HFF-Myc (cell line): ENCODE measurements at regions not wholly inside any gene's neighbourhood (a gene's known extent, or its start where the extent isn't known, plus 50 kb on each side); places are given as distances from the start of the nearest gene placed in this dataset.

Source experiments
- DNase-seq: peaks from one replicate; pipeline ENCODE4 v3.0.0-alpha.2; 2011; ENCODE audit warnings: low read depth; ENCODE audit errors: extremely low read depth
- H3K4me3 ChIP-seq: replicated peaks from 2 replicates; pipeline ENCODE4 v1.5.1; 2011; ENCODE audit warnings: low read depth, mild to moderate bottlenecking, control low read depth, low read length
- CTCF ChIP-seq: IDR thresholded peaks from 2 replicates; pipeline ENCODE4 v1.5.1; 2012; ENCODE audit warnings: mild to moderate bottlenecking, low read depth, low read length, control low read depth; ENCODE audit errors: missing control alignments

- no peak for DNase-seq
- no peak for TF ChIP-seq CTCF
- H3K4me3 ChIP-seq, result no peak overlapping the region
Observed at GRCh38 chr3:94420931-94421330, 358.1 kb downstream of the NSUN3 start.

GRCh38 chr3:94423578-94423977, 360.7 kb downstream of the NSUN3 start:
- DNase-seq, result no peak
- no peak for TF ChIP-seq CTCF
- H3K4me3 ChIP-seq, result no peak overlapping the region

GRCh38 chr3:94429517-94429916, 366.7 kb downstream of the NSUN3 start:
- no peak overlapping the region for H3K4me3 ChIP-seq
- DNase-seq, result no peak
- no peak for TF ChIP-seq CTCF

- TF ChIP-seq CTCF, result no peak
- no peak overlapping the region for H3K4me3 ChIP-seq
- no peak for DNase-seq
Observed at GRCh38 chr3:94431876-94432570, 369.2 kb downstream of the NSUN3 start.

GRCh38 chr3:94433811-94434210, 370.9 kb downstream of the NSUN3 start:
- no peak for TF ChIP-seq CTCF
- no peak for DNase-seq
- no peak overlapping the region for H3K4me3 ChIP-seq

GRCh38 chr3:94440767-94441493, 378.1 kb downstream of the NSUN3 start:
- peak; percentile 32 for DNase-seq

More at GRCh38 chr3:94440767-94441493, 378.1 kb downstream of the NSUN3 start:
- H3K4me3 ChIP-seq, result no peak overlapping the region
- no peak for TF ChIP-seq CTCF
